ENCODE measurements at regions not wholly inside any gene's neighbourhood (a gene's known extent, or its start where the extent isn't known, plus 50 kb on each side); places are given as distances from the start of the nearest gene placed in this dataset.

DNA sequence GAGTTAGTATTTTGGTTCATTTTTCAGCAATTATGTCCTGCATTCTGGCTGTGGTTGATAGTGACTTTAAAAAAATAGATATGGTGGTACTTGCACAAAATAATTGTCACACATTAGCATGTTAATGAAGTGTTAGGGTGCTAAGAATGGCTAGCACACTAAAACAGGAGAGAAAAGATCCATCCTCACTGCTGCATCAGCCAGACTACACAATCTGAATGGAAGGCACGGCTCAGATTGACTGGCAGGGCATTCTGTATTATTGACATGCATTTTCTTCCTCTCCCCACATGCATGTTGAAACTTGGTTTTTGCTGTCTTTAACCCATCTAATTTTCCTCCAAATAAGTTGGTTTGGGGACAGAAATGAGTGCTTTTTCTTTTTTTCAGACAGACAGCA is 306.3 kb downstream of the PRL start:
- no peak for DNase-seq
- WGBS, 5 donors = 79 to 97% (median 89%) methylated on average over 1 of the region's 1 CpG
- TF ChIP-seq POLR2AphosphoS5 (IDR thresholded peaks at IDR 0.05) = no peak
- no peak for TF ChIP-seq POLR2A (IDR thresholded peaks at IDR 0.05)
- TF ChIP-seq CTCF (IDR thresholded peaks at IDR 0.05 in 8 of 11, conservative IDR thresholded peaks at IDR 0.05 in 3 of 11) = no peak
- intact Hi-C loops (cut with DNase I; ENCODE audit: low total_unique reads) = no loop called here
- no peaks in the 10 kb centered on the region for H3K36me3 ChIP-seq
- peaks cover 0 to 23% (median 13%) of the 10 kb centered on the region in 6 donors for H3K4me1 ChIP-seq
- H3K9me3 ChIP-seq = no peaks in the 10 kb centered on the region
- H3K27me3 ChIP-seq (replicated peaks in 1 of 7) = no peaks in the 10 kb centered on the region
- H3K27ac ChIP-seq = no peak overlapping the region
- H3K4me3 ChIP-seq = no peak overlapping the region

GRCh38 chr6:21992178-21992967 is 304.5 kb downstream of the PRL start:
- Histone ChIP-seq H3K4me3 (no peak overlapping the region), H3K27me3 (replicated peaks in 1 of 7) (no peaks in the 10 kb centered on the region), H3K36me3 (no peaks in the 10 kb centered on the region), H3K9me3 (no peaks in the 10 kb centered on the region), H3K27ac (no peak overlapping the region), H3K4me1 (peaks cover 0 to 10% (median 5%) of the 10 kb centered on the region in 6 donors)
- intact Hi-C loops (cut with DNase I; ENCODE audit: low total_unique reads) = no loop called here
- 75 to 78% (median 77%) methylated on average over 6 of the region's 6 CpGs for WGBS, 5 donors
- no peak for DNase-seq
- TF ChIP-seq CTCF (IDR thresholded peaks at IDR 0.05 in 8 of 11, conservative IDR thresholded peaks at IDR 0.05 in 3 of 11) (no peak), POLR2A (IDR thresholded peaks at IDR 0.05) (no peak), POLR2AphosphoS5 (IDR thresholded peaks at IDR 0.05) (no peak)

DNA sequence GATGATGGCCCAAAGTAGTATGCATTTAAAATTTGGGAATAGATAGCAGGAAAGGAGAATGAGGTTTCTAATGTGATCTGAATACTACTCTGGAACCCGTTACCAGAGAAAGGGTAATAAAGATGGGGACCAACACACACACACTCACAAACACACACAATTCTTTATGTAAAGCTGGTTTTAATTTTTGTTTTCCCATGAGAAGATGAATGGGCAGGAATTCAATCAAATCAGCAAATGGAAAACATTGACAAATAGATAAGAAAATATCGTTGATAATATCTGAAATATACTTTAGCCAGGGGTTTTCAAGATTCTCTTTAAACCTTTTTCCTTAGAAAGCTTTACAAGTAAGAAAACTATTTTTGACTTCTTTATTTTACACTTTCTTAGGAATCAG is 303.0 kb downstream of the PRL start:
- intact Hi-C loops (cut with DNase I; ENCODE audit: low total_unique reads) = no loop called here
- H3K9me3 ChIP-seq = no peaks in the 10 kb centered on the region
- H3K27me3 ChIP-seq (replicated peaks in 1 of 7) = no peaks in the 10 kb centered on the region
- no peak for DNase-seq
- 81 to 89% (median 88%) methylated on average over 2 of the region's 2 CpGs for WGBS, 5 donors
- H3K4me1 ChIP-seq = peaks cover 0 to 3% (median 0%) of the 10 kb centered on the region in 6 donors
- no peak overlapping the region for H3K27ac ChIP-seq
- H3K36me3 ChIP-seq = no peaks in the 10 kb centered on the region
- no peak overlapping the region for H3K4me3 ChIP-seq
- TF ChIP-seq POLR2AphosphoS5 (IDR thresholded peaks at IDR 0.05) (no peak), CTCF (IDR thresholded peaks at IDR 0.05 in 8 of 11, conservative IDR thresholded peaks at IDR 0.05 in 3 of 11) (no peak), POLR2A (IDR thresholded peaks at IDR 0.05) (no peak)

DNA sequence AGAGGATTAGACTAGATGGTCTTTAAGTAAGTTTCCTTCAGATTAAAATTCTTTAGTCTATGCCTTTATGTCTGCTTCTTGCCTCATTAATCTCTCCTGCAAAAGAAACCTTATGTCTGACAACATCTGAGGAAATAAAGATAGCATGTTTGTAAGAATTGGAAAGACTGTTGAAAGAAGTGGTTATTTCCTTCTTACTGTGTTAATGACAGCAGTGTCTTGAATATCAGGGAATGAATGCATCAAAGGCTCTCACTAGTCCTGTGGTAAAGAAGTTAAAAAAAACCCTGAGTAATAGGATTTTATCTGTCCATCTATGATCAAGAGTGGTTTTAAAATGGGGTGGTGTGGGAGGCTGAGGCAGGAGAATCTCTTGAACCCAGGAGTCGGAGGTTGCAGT is 302.0 kb downstream of the PRL start:
- WGBS, 5 donors = 78 to 94% (median 84%) methylated on average over 1 of the region's 1 CpG
- no peak for TF ChIP-seq CTCF (IDR thresholded peaks at IDR 0.05 in 8 of 11, conservative IDR thresholded peaks at IDR 0.05 in 3 of 11)
- no peak for TF ChIP-seq POLR2AphosphoS5 (IDR thresholded peaks at IDR 0.05)
- TF ChIP-seq POLR2A (IDR thresholded peaks at IDR 0.05) = no peak
- no peak overlapping the region for H3K27ac ChIP-seq
- no peak overlapping the region for H3K4me3 ChIP-seq
- intact Hi-C loops (cut with DNase I; ENCODE audit: low total_unique reads) = no loop called here
- H3K27me3 ChIP-seq (replicated peaks in 1 of 7) = no peaks in the 10 kb centered on the region
- H3K4me1 ChIP-seq = peaks cover 0 to 6% (median 2%) of the 10 kb centered on the region in 6 donors
- H3K9me3 ChIP-seq = no peaks in the 10 kb centered on the region
- H3K36me3 ChIP-seq = no peaks in the 10 kb centered on the region
- no peak for DNase-seq
